ENCODE measurements at regions not wholly inside any gene's neighbourhood (a gene's known extent, or its start where the extent isn't known, plus 50 kb on each side); places are given as distances from the start of the nearest gene placed in this dataset.

GRCh38 chr15:47998619-47999019, 122.2 kb upstream of the SLC24A5 start:
- no peak for DNase-seq

- no peak for DNase-seq
Measured at GRCh38 chr15:48001393-48002039, 119.3 kb upstream of the SLC24A5 start.

GRCh38 chr15:48002767-48003166, 118.0 kb upstream of the SLC24A5 start:
- DNase-seq, result no peak

- no peak for DNase-seq
Measured at GRCh38 chr15:48003441-48003840, 117.3 kb upstream of the SLC24A5 start.

- no peak for DNase-seq
Measured at GRCh38 chr15:48005077-48005476, 115.7 kb upstream of the SLC24A5 start.

- no peak for DNase-seq
Measured at GRCh38 chr15:48006031-48006511, 114.7 kb upstream of the SLC24A5 start.

GRCh38 chr15:48010316-48010715, 110.5 kb upstream of the SLC24A5 start:
- DNase-seq, result no peak

- DNase-seq, result no peak
Measured at GRCh38 chr15:48012191-48012590, 108.6 kb upstream of the SLC24A5 start.

GRCh38 chr15:48016865-48017264, 103.9 kb upstream of the SLC24A5 start:
- no peak for DNase-seq

GRCh38 chr15:48017747-48018146, 103.0 kb upstream of the SLC24A5 start:
- no peak for DNase-seq

- no peak for DNase-seq
Measured at GRCh38 chr15:48020166-48020565, 100.6 kb upstream of the SLC24A5 start.

GRCh38 chr15:48021336-48022086, 99.3 kb upstream of the SLC24A5 start:
- DNase-seq, result no peak

- DNase-seq, result no peak
Measured at GRCh38 chr15:48025118-48025517, 95.7 kb upstream of the SLC24A5 start.

GRCh38 chr15:48028712-48029111, 92.1 kb upstream of the SLC24A5 start:
- DNase-seq, result no peak

- DNase-seq, result no peak
Measured at GRCh38 chr15:48029642-48030041, 91.1 kb upstream of the SLC24A5 start.

- DNase-seq, result no peak
Measured at GRCh38 chr15:48031466-48031865, 89.3 kb upstream of the SLC24A5 start.

GRCh38 chr15:48031973-48032372, 88.8 kb upstream of the SLC24A5 start:
- no peak for DNase-seq

- DNase-seq, result no peak
Measured at GRCh38 chr15:48032911-48033310, 87.9 kb upstream of the SLC24A5 start.

GRCh38 chr15:48038221-48038620, 82.6 kb upstream of the SLC24A5 start:
- no peak for DNase-seq

GRCh38 chr15:48040166-48040817, 80.5 kb upstream of the SLC24A5 start:
- no peak for DNase-seq

- DNase-seq, result no peak
Measured at GRCh38 chr15:48041454-48041853, 79.3 kb upstream of the SLC24A5 start.

GRCh38 chr15:48046813-48047438, 73.9 kb upstream of the SLC24A5 start:
- DNase-seq, result no peak

- no peak for DNase-seq
Measured at GRCh38 chr15:48049736-48050135, 71.1 kb upstream of the SLC24A5 start.

GRCh38 chr15:48052946-48053345, 67.8 kb upstream of the SLC24A5 start:
- DNase-seq, result no peak

Data from GDM1 (cell line).